ENCODE measurements at regions not wholly inside any gene's neighbourhood (a gene's known extent, or its start where the extent isn't known, plus 50 kb on each side); places are given as distances from the start of the nearest gene placed in this dataset.

GRCh38 chr7:97470726-97471125, 261.2 kb upstream of the TAC1 start:
- no peak for DNase-seq (ENCODE audit: low spot score in 2 of 2)
- intact Hi-C loops (cut with DNase I; ENCODE audit: low total_unique reads), result no loop called here
- TF ChIP-seq POLR2A (IDR thresholded peaks at IDR 0.05) (no peak), CTCF (IDR thresholded peaks at IDR 0.05) (no peak)
- H3K4me3 ChIP-seq (ENCODE audit: low read depth, poor library complexity, severe bottlenecking), result no peak overlapping the region
- 81 to 85% methylated on average over 5 of the region's 5 CpGs for WGBS, 2 donors

- DNase-seq (ENCODE audit: low spot score in 2 of 2), result no peak
- TF ChIP-seq CTCF (IDR thresholded peaks at IDR 0.05), result no peak
- TF ChIP-seq POLR2A (IDR thresholded peaks at IDR 0.05), result no peak
- no peak overlapping the region for H3K4me3 ChIP-seq (ENCODE audit: low read depth, poor library complexity, severe bottlenecking)
- intact Hi-C loops (cut with DNase I; ENCODE audit: low total_unique reads), result no loop called here
- WGBS, 2 donors, result 66 to 68% methylated on average over 3 of the region's 3 CpGs
Observed at GRCh38 chr7:97471491-97471890, 260.4 kb upstream of the TAC1 start.

GRCh38 chr7:97479740-97480290, 252.1 kb upstream of the TAC1 start:
- intact Hi-C loops (cut with DNase I; ENCODE audit: low total_unique reads), result no loop called here
- no peak for DNase-seq (ENCODE audit: low spot score in 2 of 2)
- H3K4me3 ChIP-seq (ENCODE audit: low read depth, poor library complexity, severe bottlenecking), result no peak overlapping the region
- 44% methylated on average over 6 of the region's 6 CpGs for WGBS, 2 donors
- TF ChIP-seq POLR2A (IDR thresholded peaks at IDR 0.05), result no peak
- TF ChIP-seq CTCF (IDR thresholded peaks at IDR 0.05), result no peak

GRCh38 chr7:97480772-97481390, 251.0 kb upstream of the TAC1 start:
- TF ChIP-seq CTCF (IDR thresholded peaks at IDR 0.05) (no peak), POLR2A (IDR thresholded peaks at IDR 0.05) (no peak)
- intact Hi-C loops (cut with DNase I; ENCODE audit: low total_unique reads), result no loop called here
- no peak for DNase-seq (ENCODE audit: low spot score in 2 of 2)
- 55 to 64% methylated on average over 3 of the region's 3 CpGs for WGBS, 2 donors
- no peak overlapping the region for H3K4me3 ChIP-seq (ENCODE audit: low read depth, poor library complexity, severe bottlenecking)

GRCh38 chr7:97495487-97495886, 236.4 kb upstream of the TAC1 start:
- no peak overlapping the region for H3K4me3 ChIP-seq (ENCODE audit: low read depth, poor library complexity, severe bottlenecking)
- TF ChIP-seq CTCF (IDR thresholded peaks at IDR 0.05) (no peak), POLR2A (IDR thresholded peaks at IDR 0.05) (no peak)
- DNase-seq (ENCODE audit: low spot score in 2 of 2), result no peak
- intact Hi-C loops (cut with DNase I; ENCODE audit: low total_unique reads), result no loop called here
- WGBS, 2 donors, result 62 to 63% methylated on average over 2 of the region's 2 CpGs

- WGBS, 2 donors, result 66 to 71% methylated on average over 1 of the region's 1 CpG
- intact Hi-C loops (cut with DNase I; ENCODE audit: low total_unique reads), result no loop called here
- no peak overlapping the region for H3K4me3 ChIP-seq (ENCODE audit: low read depth, poor library complexity, severe bottlenecking)
- no peak for TF ChIP-seq CTCF (IDR thresholded peaks at IDR 0.05)
- TF ChIP-seq POLR2A (IDR thresholded peaks at IDR 0.05), result no peak
- DNase-seq (ENCODE audit: low spot score in 2 of 2), result no peak
Observed at GRCh38 chr7:97499204-97499603, 232.7 kb upstream of the TAC1 start.
